EH (cell line): ENCODE measurements at regions not wholly inside any gene's neighbourhood (a gene's known extent, or its start where the extent isn't known, plus 50 kb on each side); places are given as distances from the start of the nearest gene placed in this dataset.
"Not testable (repeated sequence)": the region's sequence is repeated elsewhere in the genome, so short reads cannot be mapped to it uniquely, and the experiment has no call there.

Source experiments
- DNase-seq: peaks from one replicate; pipeline ENCODE4 v3.0.0-alpha.2; 2015; ENCODE audit warnings: low read depth

DNA sequence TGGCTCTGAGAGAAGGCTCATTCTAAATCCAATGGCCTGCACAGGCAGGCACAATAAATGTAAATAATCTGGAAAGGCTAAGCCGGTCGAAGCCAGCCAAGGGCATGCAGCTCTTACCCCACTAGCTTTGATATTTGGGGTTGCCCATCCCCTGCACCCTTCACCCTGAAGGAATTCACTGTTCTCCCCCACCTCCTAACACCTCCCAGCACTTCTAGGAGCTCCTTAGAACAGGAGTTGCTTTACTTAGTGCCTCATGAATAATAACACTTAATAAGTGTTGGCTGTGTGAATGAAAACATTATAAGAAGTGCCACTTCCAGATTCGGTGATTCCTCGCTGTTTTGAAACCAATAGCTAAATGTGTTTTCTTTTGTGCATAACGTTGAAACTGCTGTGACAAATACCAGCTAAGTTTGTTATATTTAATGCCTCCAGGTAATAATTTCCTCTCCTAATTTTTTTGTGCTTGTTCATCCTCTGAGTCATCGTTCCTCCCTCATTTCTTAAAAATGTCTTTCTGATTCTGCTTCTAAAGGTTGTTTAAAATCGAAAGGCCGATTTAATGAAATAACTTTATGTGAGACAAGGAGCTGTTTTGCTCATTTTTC is 458.8 kb downstream of the METTL4 start:
- peak; percentile 17 for DNase-seq

DNA sequence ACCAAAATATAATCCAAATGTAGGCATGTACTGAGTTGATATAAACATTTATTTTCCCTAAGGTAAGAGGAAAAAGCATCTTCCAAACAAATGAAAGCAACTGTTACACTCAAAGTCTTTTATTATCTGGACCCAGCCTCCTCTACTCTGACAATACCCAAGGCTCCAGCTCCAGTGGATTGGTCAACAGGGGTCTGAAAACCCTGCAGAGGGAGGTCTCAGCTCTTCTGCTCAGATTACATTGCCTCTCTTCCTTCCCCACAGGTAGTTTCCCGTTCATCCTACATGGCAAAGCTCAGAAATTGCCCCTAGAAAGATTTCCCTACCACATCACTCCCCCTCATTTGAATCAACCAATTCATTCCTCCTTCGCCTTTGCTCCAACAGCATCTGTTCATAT is 457.0 kb downstream of the METTL4 start:
- no peak for DNase-seq

DNA sequence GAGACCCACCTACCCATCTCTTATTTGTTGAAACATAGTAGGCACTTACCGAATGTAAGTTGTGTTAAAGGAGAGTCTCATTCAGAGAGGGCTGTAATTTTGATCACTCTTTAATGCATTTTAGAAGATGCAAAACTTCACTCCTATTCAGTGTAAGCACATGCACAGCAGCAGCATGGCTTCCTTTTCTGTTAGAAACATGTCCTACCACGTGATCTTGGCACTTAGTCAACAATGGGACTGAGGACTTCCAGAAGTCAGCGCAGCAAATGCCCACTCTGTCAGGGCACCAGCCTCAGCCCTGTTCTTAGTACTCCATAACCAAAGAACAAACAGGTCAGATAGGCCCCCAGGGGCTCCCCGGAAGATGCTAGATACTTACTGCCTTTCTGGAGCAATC is 456.5 kb downstream of the METTL4 start:
- DNase-seq, result no peak

DNA sequence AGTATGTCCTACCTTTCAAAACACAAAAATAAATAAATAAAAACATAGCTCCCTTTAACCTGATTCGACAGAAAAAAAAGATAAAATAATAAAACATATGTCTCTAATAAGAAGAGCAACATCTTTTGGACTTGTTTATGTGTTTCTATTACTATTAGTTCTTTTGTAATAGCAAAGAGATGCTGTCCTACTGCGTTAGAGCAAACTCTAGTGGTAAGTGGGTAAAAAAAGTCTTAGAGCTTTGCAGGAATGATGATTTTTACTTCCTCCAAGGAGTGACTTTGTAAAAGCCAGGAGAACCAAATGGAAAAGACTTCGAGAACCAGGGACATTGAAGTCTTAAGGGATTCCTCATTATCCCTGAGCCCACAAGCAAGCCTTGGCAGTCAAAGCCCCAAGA is 450.1 kb downstream of the METTL4 start:
- DNase-seq, result no peak

DNA sequence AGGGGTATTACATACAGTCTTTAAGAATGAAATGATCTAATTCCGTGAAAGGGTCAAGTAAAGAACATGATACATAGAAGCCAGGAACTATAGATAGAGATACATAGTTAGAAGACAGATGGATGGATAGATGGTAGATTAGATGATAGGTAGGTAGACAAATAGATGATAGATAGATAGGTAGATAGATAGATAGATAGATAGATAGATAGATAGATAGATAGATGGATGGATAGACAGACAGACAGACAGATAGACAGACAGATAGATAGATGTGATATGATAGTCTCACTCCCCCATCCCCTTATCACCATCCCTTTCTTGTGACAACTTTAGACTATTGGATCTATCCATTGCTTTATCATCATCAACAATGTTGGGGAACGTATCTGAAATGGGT is 448.2 kb downstream of the METTL4 start:
- no peak for DNase-seq

DNA sequence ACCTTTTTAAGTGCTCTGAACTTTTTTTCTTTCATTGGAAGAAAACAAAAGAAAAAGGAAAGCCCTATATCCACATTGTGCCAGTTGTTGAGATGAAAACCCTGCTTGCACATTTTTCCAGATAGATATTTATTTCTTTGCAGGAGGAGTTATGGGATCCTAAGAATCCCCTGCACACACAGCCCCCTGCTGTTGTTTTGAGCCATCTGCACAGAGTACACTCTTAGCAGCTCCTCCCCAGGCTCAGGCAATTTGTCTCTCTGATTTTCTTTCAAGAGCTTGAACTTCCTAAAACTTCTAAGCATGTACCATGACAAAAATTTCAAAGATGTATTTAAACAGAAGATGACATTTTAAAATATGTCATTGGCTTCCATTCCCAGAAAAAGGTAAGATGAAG is 436.9 kb downstream of the METTL4 start:
- no peak for DNase-seq

DNA sequence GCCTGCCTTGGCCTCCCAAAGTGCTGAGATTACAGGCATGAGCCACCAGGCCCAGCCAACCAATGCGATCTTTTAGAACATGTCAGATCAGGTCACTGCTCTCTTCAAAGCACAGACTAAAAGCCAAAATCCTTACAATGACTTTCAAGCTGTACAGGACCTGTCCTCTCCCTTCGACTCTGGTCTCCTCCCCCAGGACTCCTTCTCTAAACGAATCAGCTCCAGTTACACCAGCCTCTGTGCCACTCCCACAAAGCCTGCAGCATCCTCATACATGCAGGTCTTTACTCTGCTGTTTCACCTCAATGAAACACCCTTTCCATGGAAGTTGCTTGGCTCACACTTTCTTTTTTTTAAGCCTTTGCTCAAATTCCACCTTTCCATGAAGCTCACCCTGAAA is 436.0 kb downstream of the METTL4 start:
- no peak for DNase-seq

DNA sequence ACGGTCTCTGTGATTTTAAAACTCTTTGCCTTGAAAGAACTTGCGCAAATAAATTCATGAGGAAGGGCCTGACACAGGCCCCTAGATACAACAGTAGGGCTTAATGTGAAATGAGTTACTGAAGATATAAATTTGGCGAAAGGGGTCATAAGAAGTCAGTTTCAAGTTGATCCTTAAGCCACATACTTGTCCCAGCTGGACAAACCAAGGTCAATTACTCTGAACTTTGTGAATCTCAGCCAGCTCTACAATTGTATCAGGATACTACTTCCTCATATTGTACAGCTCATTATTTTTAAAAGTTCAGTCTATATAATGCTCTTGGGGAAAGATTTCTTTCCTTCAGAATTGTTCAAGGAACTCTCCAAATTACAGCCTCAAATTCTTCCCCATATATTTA is 432.8 kb downstream of the METTL4 start:
- no peak for DNase-seq

DNA sequence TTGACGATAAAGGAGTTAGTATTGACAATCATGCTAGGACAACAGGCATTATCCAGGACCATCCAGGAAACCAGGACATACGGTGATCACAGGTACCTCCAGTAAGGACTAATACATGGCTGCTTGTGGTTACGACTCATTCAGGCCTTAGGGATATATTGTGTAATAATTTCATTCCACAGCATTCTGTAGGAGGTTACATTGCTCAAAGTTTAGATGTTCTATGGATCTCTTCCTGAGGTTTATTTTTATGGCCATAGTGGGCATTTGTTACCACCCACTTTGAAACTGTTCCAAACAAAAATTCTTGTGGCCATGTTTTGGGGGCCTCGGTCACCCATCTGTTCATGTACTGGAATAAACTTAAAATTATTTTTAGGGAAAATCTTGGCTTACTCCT is 431.6 kb downstream of the METTL4 start:
- DNase-seq, result peak; percentile 67

DNA sequence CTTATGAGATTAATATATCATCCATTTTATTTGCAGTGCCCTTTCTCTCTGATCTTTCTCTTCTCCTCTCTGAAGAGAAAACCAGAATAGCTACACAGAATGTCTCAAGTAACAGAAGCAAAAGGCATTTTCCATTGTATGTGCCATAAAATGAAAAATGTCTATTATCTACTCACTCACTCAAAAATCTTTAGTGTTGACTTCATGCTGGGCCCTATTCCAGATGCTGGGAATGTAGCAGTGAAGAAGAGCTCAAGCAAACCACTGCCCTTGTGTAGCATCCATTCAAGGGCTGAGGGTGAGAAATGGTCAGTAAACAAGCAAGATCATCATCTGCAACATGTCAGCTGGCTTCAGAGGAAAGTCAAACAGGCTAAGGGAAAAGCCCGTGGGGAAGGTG is 427.7 kb downstream of the METTL4 start:
- peak; percentile 66 for DNase-seq

DNA sequence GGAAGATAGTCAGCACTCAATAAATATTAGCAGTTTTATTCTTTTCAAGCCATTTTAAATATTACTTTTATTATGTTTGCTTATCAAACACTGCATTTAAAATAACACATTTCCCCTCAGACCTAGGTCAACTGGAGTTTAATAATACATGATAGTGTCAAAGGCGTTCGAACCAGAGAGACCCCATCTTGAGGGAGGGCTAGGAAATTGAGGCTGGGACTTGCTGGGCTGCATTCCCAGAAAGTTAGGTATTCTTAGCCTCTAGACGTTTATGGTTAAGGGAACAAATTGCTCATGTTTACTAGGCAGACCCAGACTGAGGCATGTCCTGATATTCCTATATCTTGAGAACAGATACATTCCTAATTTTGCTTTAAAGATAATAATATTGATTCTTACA is 426.5 kb downstream of the METTL4 start:
- DNase-seq, result no peak

DNA sequence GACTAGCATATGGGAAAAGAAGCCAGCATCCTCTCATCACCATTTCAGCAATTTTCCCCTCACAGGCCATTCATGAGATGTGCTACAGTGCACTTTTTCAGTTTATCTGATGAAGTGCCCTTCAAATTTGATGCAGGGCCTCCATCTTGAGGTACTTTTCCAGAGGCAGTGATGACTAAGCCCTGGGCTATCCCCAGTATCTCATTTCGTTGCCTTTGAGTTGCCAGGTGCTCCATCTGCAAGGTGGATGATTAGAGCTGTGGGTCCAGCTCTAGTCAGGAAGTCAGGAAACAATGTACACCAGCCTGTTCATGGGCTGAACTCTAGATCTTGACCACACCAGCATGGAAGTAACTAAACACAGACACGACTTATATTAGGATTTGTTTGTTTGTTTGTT is 425.2 kb downstream of the METTL4 start:
- no peak for DNase-seq

DNA sequence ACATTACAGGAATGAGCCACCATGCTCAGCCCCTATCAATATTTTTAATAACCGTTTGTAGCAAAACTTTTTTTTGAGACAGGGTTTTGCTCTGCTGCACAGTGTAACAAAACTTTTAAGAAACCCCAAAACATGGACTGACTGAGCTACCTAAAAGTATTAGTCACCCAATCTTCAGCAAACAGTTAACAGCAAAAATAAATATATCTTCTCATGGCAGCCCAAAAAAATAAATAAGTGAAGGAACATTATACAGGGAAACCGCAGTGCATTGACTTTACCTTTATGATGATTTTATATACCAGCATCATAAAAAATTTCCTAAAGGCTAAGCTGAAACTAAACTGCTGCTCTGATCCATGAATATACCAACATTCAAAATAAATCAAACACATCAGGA is 424.6 kb downstream of the METTL4 start:
- no peak for DNase-seq

DNA sequence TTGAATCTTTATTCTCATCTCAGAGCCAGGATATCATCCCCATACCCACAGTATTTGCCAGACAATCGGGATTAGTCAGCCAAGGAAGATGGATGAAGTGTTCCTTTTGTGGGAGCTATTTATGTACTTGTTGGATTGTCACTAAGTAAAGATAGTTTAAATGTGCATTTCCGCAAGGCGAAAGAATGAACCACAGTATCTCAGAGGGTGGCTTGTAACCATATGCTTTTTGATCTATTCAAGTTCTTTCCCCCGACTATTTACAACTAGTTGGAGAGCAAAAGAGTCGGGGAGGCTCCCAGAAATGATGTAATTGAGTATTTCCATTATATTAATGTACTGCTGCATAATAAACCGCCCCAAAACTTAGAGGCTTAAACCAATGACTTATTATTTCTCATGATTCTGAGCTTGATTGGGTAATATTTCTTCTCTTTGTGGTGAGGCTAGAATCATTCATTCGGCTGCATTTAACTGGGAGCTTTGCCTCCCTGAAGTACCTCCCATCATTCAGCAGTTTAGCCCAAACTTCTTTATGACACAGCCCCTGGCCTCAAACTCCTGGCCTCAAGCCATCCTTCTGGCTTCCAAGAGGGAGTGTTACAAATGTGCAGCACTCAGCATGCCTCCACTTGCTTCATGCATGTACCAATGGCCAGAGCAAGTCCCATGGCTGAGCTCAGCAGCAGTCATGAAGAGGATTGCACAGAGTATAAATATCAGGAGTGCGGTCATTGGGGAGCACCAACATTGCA is 423.7 kb downstream of the METTL4 start:
- peak; percentile 67 for DNase-seq

DNA sequence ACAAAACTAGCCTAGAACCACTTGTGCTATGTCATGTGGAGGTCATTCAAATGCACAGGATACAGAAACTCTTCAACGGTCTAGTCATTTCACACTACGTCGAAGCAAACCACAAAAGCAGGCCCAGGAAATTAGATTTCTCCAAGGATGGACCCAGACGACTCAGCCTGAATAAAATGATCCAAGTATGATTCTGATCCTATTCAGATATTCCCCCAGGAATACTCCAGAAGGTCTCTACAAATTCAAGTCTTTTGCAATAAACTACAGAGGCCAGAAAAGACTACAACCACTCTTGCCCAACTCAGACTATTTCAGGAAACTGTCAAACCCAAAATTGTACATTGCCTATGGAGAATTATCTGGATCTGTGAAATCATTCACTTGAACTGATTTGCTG is 422.5 kb downstream of the METTL4 start:
- no peak for DNase-seq

DNA sequence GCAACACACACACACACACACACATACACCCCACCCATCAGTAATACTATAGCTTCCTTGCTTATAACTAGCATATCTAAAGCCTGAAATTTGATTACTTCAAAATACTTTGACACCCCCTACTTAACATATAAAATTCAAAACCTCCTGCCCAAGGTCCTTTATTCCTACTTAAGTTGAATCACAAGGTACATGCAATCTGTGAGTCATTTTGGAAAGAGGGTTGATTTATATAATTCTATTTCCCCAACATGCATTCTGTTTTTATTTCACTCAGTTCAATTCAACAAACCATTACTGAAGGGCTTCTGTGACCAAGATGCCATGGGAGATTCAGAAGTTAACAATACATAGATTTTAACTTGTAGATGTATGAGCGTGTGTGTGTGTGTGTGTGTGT is 420.7 kb downstream of the METTL4 start:
- DNase-seq, result no peak

DNA sequence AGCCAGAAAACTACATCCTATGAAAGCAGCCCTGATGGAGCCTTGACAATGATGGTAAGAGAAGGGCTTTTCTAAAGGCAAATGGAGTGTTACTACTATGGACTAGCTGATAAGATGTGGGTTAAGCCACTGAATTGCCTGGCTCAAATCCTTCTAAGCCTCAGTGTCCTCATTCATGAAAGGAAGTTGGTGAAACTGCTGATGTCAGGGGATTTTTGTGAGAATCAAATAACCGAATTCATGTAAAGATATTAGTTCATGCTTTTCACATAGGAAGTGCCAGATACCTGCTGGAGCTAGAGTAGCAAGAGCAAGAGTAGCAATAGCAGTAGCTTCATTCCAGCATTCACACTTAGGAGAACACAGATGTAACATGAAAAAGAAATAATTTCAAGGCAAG is 417.0 kb downstream of the METTL4 start:
- no peak for DNase-seq

DNA sequence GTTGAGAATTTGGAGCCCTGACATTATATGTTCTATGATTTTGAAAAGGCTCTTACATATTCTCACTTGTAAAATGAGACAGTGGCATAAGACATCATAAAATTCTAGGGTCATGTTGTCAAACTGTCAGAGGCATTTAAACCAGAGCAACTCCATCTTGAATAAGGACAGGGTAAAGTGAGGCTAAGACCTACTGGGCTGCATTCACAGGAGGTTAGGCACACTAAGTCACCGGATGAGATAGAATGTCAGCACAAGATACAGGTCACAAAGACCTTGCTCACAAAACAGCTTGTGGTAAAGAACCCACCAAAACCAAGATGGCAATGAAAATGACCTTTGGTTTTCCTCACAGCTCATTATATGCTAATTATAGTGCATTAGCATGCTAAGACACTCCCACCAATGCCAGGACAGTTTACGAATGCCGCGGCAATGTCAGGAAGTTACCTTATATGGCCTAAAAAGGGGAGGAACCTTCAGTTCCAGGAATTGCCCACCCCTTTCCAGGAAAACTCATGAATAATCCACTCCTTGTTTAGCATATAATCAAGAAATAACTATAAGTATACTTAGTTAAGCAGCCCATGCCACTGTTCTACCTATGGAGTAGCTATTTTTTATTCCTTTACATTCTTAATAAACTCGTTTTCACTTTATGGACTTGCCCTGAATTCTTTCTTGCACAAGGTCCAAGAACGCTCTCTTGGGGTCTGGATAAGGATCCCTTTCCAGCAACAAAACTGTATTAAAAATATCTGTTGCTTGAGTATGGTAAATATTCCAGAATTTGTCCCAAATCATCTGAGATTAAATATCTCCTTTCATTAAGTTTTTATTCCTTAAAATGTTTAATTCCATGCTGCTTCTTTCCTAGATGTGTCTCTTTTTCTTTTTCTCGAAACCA is 406.4 kb downstream of the METTL4 start:
- DNase-seq, result no peak

DNA sequence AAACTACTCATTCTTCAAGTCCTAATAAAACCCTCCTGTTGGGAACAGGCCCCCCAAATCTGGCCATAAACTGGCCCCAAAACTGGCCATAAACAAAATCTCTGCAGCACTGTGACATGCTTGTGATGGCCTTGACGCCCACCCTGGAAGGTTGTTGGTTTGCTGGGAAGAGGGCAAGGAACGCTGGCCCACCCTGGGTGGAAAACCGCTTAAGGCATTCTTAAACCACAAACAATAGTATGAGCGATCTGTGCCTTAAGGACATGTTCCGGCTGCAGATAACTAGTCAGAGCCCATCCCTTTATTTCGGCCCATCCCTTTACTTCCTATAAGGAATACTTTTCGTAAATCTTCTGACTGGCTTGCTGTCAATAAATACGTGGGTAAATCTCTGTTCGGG is 404.4 kb downstream of the METTL4 start:
- DNase-seq, result not testable (repeated sequence)

DNA sequence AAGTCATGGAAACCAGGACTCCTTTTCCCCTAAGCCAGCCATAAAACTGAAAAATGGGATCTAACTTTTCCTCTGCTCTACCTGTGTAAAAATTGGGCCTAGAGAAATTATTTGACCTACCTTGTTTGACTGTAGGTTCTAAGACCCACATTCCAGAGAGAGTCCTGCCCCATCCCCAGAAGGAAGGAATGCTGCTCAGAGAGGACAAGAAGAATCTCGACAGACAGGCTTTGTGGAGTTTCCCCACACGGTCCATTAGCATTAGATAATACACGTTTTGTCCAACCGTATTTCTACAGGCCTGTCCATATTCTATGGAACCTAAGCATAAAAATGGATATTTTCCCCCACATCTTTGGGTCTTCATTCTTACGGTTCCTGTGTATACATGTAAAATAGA is 403.3 kb downstream of the METTL4 start:
- no peak for DNase-seq

DNA sequence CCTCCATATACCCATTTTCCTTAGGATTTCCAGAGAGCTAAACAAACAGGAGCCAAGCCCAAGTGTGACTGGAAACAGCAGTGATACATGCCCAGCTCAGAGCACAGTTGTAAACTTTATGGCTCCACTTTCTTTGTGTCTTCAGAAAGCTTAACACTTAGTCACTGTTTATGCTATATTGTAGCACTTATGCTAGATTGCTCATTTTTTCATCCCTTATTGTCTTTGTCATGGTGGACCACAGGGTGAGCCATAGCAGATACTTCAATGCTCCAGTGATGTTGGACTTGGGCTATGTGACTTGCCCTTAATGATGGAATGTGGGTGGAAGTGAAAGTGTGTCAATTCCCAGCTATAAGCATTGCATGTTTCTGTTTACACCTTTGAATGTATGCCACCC is 401.6 kb downstream of the METTL4 start:
- DNase-seq, result peak; percentile 40

DNA sequence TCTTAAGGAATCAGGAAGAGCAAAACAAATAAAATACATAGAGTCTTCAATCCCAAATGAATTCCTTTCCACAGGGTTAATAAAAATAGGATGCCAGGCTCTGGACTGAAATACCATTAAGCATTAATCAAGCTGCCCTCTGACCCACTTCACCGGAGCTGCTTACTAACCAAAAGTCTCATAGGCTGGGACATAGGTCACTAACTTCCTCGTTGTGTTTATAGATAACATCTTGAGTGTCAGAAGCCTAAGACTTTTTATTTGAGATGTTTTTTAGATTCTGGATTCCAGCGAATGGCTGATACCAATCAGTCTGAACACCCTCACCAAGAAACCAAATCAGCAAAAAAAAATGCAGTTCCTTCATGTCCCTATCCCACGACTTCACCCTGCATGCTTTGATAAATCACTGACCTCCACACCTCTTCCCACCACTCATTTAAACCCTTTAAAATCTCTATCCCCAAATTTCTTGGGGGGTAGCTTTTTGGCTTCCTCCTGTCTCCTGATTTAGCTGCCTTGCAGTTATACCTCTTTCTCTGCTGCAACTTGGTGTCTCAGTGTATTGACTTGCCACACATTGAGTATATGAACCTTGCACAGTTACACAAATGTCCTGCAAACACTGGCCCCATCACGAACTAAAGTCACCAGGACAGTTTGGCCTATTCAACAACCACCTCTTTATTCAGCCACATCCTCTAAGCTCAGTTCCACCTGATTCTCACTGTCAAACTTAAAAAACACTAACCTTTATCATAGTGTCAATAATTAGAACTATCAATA is 399.3 kb downstream of the METTL4 start:
- peak; percentile 84 for DNase-seq
